ENCODE measurements at regions not wholly inside any gene's neighbourhood (a gene's known extent, or its start where the extent isn't known, plus 50 kb on each side); places are given as distances from the start of the nearest gene placed in this dataset.

DNA sequence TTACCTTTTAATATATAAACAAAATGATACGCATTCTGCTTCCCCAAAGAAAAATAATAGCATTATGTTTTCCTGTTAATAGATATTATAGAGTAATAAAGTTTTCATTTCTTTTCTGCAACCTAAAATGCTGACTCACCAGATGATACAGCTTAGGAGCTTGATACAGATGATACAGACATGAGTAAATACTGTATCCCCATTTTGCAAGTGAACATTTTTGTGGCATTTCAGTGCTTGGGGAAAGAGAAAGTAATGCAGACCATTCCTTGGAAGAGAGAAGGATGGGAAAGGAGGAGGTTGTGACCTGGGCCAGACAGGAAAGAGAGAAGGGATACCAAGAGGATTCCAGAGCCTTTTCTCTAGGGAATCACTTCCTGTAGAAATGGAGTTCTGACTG lies 97.5 kb upstream of the FSHR start:
- WGBS (ENCODE audit: insufficient coverage): no CpG with 5 or more reads among the region's 1 CpG
- Histone ChIP-seq H3K4me3 (ENCODE audit: control extremely low read depth in 1 of 5, extremely low read depth in 1 of 5, insufficient read depth in 1 of 5, low read depth in 2 of 5, low read length in 4 of 5) (no peak overlapping the region), H3K79me2 (ENCODE audit: control insufficient read depth, insufficient read depth, low read length) (no peaks in the 10 kb centered on the region), H3K4me1 (ENCODE audit: control insufficient read depth in 2 of 2, insufficient read depth in 2 of 2, low read length in 2 of 2) (no peaks in the 10 kb centered on the region), H3K9ac (ENCODE audit: low read length) (no peak overlapping the region), H3K27ac (ENCODE audit: low read length in 2 of 2) (no peak overlapping the region), H2AFZ (ENCODE audit: insufficient read depth, low read depth, low read length, poor library complexity, severe bottlenecking) (no peak overlapping the region), H3K27me3 (replicated peaks in 1 of 4; ENCODE audit: control extremely low read depth in 1 of 4, control insufficient read depth in 3 of 4, insufficient read depth in 4 of 4, low read length in 3 of 4) (no peaks in the 10 kb centered on the region), H3K36me3 (replicated peaks in 1 of 2; ENCODE audit: control extremely low read depth in 1 of 2, control insufficient read depth in 1 of 2, extremely low read depth in 1 of 2, insufficient read depth in 2 of 2, low read length in 1 of 2) (no peaks in the 10 kb centered on the region), H3K4me2 (replicated peaks; ENCODE audit: low read depth, low read length, poor library complexity, severe bottlenecking) (no peak overlapping the region), H4K20me1 (ENCODE audit: control insufficient read depth, insufficient read depth, low read length, poor library complexity, severe bottlenecking) (no peaks in the 10 kb centered on the region), H3K9me3 (ENCODE audit: control extremely low read depth in 1 of 3, control insufficient read depth in 2 of 3, insufficient read depth in 1 of 3, low read length in 2 of 3) (no peaks in the 10 kb centered on the region)
- H3K4me3 Mint-ChIP-seq: no peak overlapping the region
- no peak overlapping the region for H3K27ac Mint-ChIP-seq
- ChIA-PET CTCF (no interaction called here), POLR2A (no interaction called here)
- ATAC-seq (ENCODE audit: low read depth): no peak
- H3K27me3 Mint-ChIP-seq: no peaks in the 10 kb centered on the region
- TF ChIP-seq EZH2 (IDR thresholded peaks at IDR 0.05; ENCODE audit: borderline replicate concordance, insufficient read depth, low read depth, low read length, poor library complexity, severe bottlenecking): no peak
- TF ChIP-seq, protein P1, sequence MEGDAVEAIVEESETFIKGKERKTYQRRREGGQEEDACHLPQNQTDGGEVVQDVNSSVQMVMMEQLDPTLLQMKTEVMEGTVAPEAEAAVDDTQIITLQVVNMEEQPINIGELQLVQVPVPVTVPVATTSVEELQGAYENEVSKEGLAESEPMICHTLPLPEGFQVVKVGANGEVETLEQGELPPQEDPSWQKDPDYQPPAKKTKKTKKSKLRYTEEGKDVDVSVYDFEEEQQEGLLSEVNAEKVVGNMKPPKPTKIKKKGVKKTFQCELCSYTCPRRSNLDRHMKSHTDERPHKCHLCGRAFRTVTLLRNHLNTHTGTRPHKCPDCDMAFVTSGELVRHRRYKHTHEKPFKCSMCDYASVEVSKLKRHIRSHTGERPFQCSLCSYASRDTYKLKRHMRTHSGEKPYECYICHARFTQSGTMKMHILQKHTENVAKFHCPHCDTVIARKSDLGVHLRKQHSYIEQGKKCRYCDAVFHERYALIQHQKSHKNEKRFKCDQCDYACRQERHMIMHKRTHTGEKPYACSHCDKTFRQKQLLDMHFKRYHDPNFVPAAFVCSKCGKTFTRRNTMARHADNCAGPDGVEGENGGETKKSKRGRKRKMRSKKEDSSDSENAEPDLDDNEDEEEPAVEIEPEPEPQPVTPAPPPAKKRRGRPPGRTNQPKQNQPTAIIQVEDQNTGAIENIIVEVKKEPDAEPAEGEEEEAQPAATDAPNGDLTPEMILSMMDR (IDR thresholded peaks at IDR 0.05): no peak
- DNase-seq: no peak
- no peaks in the 10 kb centered on the region for H3K4me1 Mint-ChIP-seq
- peaks cover 2% of the 10 kb centered on the region for H3K9me3 Mint-ChIP-seq (ENCODE audit: insufficient read depth)
- intact Hi-C loops (cut with micrococcal nuclease): no loop called here

DNA sequence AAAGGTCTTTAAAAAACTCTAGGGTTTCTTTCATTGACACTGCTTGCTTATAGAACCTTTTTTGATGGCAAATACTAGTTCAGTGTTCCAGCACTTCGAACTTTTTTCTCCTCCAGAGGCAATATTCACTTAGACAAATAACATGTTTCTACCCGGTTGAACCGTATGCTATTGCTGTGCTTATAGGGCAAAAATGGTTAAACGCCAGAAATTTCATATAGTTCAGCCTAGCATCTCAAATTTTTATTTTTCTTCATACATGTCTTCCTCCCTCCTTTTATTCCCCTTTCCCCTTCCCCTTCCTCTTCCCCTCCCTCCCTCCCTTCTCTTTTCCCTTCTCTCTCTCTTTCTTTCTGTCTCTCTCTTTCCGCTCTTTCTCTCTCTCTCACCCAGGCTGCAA lies 96.9 kb upstream of the FSHR start:
- no peaks in the 10 kb centered on the region for H4K20me1 ChIP-seq (ENCODE audit: control insufficient read depth, insufficient read depth, low read length, poor library complexity, severe bottlenecking)
- ATAC-seq (ENCODE audit: low read depth): no peak
- no peaks in the 10 kb centered on the region for H3K79me2 ChIP-seq (ENCODE audit: control insufficient read depth, insufficient read depth, low read length)
- DNase-seq: no peak
- no peaks in the 10 kb centered on the region for H3K4me1 Mint-ChIP-seq
- no peaks in the 10 kb centered on the region for H3K9me3 ChIP-seq (ENCODE audit: control extremely low read depth in 1 of 3, control insufficient read depth in 2 of 3, insufficient read depth in 1 of 3, low read length in 2 of 3)
- no peak overlapping the region for H3K4me3 Mint-ChIP-seq
- H2AFZ ChIP-seq (ENCODE audit: insufficient read depth, low read depth, low read length, poor library complexity, severe bottlenecking): no peak overlapping the region
- TF ChIP-seq, protein P1 (IDR thresholded peaks at IDR 0.05): no peak
- TF ChIP-seq EZH2 (IDR thresholded peaks at IDR 0.05; ENCODE audit: borderline replicate concordance, insufficient read depth, low read depth, low read length, poor library complexity, severe bottlenecking): no peak
- no peak overlapping the region for H3K9ac ChIP-seq (ENCODE audit: low read length)
- no peaks in the 10 kb centered on the region for H3K27me3 ChIP-seq (replicated peaks in 1 of 4; ENCODE audit: control extremely low read depth in 1 of 4, control insufficient read depth in 3 of 4, insufficient read depth in 4 of 4, low read length in 3 of 4)
- intact Hi-C loops (cut with micrococcal nuclease): no loop called here
- no peak overlapping the region for H3K4me3 ChIP-seq (ENCODE audit: control extremely low read depth in 1 of 5, extremely low read depth in 1 of 5, insufficient read depth in 1 of 5, low read depth in 2 of 5, low read length in 4 of 5)
- H3K27ac ChIP-seq (ENCODE audit: low read length in 2 of 2): no peak overlapping the region
- no peak overlapping the region for H3K4me2 ChIP-seq (replicated peaks; ENCODE audit: low read depth, low read length, poor library complexity, severe bottlenecking)
- H3K27me3 Mint-ChIP-seq: no peaks in the 10 kb centered on the region
- no peaks in the 10 kb centered on the region for H3K36me3 ChIP-seq (replicated peaks in 1 of 2; ENCODE audit: control extremely low read depth in 1 of 2, control insufficient read depth in 1 of 2, extremely low read depth in 1 of 2, insufficient read depth in 2 of 2, low read length in 1 of 2)
- ChIA-PET POLR2A (no interaction called here), CTCF (no interaction called here)
- H3K27ac Mint-ChIP-seq: no peak overlapping the region
- 84% methylated on average over 5 of the region's 5 CpGs for WGBS (ENCODE audit: insufficient coverage)
- peaks cover 2% of the 10 kb centered on the region for H3K9me3 Mint-ChIP-seq (ENCODE audit: insufficient read depth)
- H3K4me1 ChIP-seq (ENCODE audit: control insufficient read depth in 2 of 2, insufficient read depth in 2 of 2, low read length in 2 of 2): no peaks in the 10 kb centered on the region

Data from B cell (primary cell).